ENCODE measurements at regions not wholly inside any gene's neighbourhood (a gene's known extent, or its start where the extent isn't known, plus 50 kb on each side); places are given as distances from the start of the nearest gene placed in this dataset.

DNA sequence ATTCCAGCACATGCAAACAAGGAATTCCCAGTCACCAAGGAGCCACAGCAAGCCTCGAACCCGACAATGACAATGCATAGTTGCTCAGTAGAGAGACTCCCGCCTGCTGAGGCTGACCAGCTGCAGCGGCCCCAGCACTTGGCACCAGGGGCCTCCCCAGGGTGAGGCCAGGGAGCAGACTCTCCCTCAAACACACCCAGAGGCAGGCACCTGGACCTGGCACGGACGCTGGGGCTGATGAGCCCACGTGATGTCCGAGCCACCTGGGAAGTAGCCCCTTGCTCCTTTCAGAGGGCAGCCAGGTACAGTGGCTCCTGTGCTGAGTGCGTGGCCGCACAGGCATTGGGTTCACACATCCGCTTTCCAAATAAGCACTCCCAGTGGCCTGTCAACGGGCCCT lies 315.9 kb upstream of the TGFBR2 start:
- Histone ChIP-seq H3K4me1 (ENCODE audit: control insufficient read depth, low read depth, low read length) (peaks cover 9% of the 10 kb centered on the region), H3K27ac (ENCODE audit: low read length) (no peak overlapping the region), H3K27me3 (ENCODE audit: control insufficient read depth, insufficient read depth, low read length) (no peaks in the 10 kb centered on the region), H3K9me3 (ENCODE audit: control insufficient read depth, low read depth, low read length) (no peaks in the 10 kb centered on the region), H3K4me3 (ENCODE audit: low read length) (no peak overlapping the region), H3K36me3 (ENCODE audit: control insufficient read depth, low read depth, low read length) (no peaks in the 10 kb centered on the region), H3K9ac (ENCODE audit: low read length) (no peak overlapping the region)

DNA sequence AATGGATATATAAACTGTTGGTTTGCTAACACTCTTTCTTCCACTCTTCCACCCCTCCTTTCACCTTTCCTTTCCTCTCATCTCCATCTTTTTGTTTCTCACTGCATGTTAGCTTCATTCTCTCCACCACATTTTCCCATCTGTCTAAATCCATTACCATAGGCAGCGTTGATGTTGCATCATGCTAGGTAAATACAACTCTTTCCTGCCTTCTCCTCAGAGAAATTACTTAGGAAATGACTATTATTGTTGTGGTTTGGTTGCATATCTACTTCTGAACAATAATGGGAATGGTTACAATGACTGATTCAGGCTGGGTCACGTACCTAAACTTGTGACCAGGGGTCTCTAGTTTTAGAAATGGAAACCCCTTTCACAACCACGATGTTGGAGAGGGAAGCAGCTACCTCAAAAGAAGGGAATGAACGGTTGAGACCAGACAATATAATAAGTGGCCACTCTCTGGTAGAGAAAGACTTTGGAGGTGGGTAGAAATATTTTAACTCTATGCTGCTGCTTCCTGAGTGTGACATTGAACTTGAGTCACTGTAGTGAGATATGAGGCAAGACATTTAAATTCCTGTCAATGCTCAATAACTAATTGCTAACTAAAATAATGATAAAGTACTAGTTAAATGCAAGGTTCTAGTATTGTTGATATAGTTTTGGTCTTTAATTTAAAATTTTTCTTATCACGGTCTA lies 314.1 kb upstream of the TGFBR2 start:
- Histone ChIP-seq H3K27ac (ENCODE audit: low read length) (no peak overlapping the region), H3K4me1 (ENCODE audit: control insufficient read depth, low read depth, low read length) (peaks cover 12% of the 10 kb centered on the region), H3K9me3 (ENCODE audit: control insufficient read depth, low read depth, low read length) (no peaks in the 10 kb centered on the region), H3K27me3 (ENCODE audit: control insufficient read depth, insufficient read depth, low read length) (no peaks in the 10 kb centered on the region), H3K4me3 (ENCODE audit: low read length) (no peak overlapping the region), H3K9ac (ENCODE audit: low read length) (no peak overlapping the region), H3K36me3 (ENCODE audit: control insufficient read depth, low read depth, low read length) (no peaks in the 10 kb centered on the region)

DNA sequence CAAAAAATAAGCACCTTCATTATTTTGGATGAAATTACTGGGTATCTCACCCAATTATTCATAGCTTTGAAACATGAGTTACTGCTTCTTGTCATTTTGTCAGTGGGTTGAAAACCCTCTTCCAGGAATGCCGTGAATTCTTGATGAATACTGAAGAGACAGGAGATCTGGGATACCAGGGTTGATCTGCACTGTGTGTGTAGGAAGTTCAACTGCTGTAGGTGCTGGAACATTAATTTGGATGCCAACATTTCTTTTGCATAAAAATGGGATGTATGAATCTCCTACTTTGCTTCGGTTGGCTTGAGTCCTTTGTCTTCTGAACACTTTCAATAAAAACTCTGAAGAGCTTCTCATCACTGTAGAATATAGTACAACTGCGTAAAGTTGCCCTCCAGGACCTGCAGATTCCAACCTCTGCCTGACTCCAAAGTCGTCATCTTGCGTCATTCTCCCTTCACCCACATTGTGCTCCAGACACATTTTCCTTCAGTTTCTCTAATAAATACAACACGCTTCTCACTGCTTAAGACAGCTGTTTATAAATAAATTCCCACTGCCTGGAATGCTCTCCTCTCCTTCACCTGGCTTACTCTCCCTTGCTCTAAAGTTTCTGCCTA lies 312.7 kb upstream of the TGFBR2 start:
- H3K4me1 ChIP-seq (ENCODE audit: control insufficient read depth, low read depth, low read length) = peaks cover 12% of the 10 kb centered on the region
- H3K27ac ChIP-seq (ENCODE audit: low read length) = no peak overlapping the region
- H3K4me3 ChIP-seq (ENCODE audit: low read length) = no peak overlapping the region
- no peaks in the 10 kb centered on the region for H3K36me3 ChIP-seq (ENCODE audit: control insufficient read depth, low read depth, low read length)
- H3K27me3 ChIP-seq (ENCODE audit: control insufficient read depth, insufficient read depth, low read length) = no peaks in the 10 kb centered on the region
- no peak overlapping the region for H3K9ac ChIP-seq (ENCODE audit: low read length)
- H3K9me3 ChIP-seq (ENCODE audit: control insufficient read depth, low read depth, low read length) = no peaks in the 10 kb centered on the region

DNA sequence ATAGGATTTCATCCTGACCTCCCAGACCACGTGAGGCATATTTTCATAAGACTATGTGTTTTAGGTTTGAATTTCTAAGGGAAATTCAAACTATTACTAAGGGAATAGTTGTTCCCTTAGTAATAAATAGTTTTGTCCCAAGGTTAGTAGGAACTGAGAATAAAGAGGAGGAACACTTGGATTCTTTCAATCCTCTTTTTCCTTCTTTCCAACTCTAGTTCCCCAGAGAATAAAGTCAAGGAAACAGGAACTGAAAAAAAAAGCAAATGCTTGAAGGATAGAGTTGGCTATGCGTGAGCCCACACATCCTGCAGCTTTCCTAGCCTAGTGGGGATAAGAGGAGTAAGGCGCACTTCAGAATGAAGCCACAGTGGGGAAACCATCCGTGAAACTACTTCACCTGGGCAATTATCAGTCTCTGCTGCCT lies 312.1 kb upstream of the TGFBR2 start:
- Histone ChIP-seq H3K9ac (ENCODE audit: low read length) (no peak overlapping the region), H3K4me1 (ENCODE audit: control insufficient read depth, low read depth, low read length) (peaks cover 9% of the 10 kb centered on the region), H3K36me3 (ENCODE audit: control insufficient read depth, low read depth, low read length) (no peaks in the 10 kb centered on the region), H3K27me3 (ENCODE audit: control insufficient read depth, insufficient read depth, low read length) (no peaks in the 10 kb centered on the region), H3K4me3 (ENCODE audit: low read length) (no peak overlapping the region), H3K9me3 (ENCODE audit: control insufficient read depth, low read depth, low read length) (no peaks in the 10 kb centered on the region), H3K27ac (ENCODE audit: low read length) (no peak overlapping the region)

DNA sequence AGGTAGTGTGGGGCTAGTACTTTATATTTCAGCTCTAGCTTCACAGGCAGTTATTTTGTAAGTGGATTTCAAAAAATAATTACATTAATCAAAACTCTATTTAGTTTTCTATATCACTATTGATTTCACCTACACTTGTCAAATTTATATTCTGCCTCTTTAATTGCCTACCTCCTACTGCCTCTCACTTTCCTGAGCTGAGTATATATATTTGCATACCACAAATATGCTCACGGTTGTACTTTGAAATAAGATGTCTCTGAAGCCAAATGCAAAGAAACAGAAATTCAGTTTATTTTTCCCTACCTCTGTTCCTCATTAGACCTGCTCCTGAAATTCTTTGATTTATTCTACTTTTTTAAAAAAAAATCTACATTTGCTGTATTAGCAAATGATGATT lies 309.3 kb upstream of the TGFBR2 start:
- Histone ChIP-seq H3K4me3 (ENCODE audit: low read length) (no peak overlapping the region), H3K9me3 (ENCODE audit: control insufficient read depth, low read depth, low read length) (no peaks in the 10 kb centered on the region), H3K27me3 (ENCODE audit: control insufficient read depth, insufficient read depth, low read length) (no peaks in the 10 kb centered on the region), H3K36me3 (ENCODE audit: control insufficient read depth, low read depth, low read length) (no peaks in the 10 kb centered on the region), H3K9ac (ENCODE audit: low read length) (no peak overlapping the region), H3K4me1 (ENCODE audit: control insufficient read depth, low read depth, low read length) (peaks cover 8% of the 10 kb centered on the region), H3K27ac (ENCODE audit: low read length) (no peak overlapping the region)

DNA sequence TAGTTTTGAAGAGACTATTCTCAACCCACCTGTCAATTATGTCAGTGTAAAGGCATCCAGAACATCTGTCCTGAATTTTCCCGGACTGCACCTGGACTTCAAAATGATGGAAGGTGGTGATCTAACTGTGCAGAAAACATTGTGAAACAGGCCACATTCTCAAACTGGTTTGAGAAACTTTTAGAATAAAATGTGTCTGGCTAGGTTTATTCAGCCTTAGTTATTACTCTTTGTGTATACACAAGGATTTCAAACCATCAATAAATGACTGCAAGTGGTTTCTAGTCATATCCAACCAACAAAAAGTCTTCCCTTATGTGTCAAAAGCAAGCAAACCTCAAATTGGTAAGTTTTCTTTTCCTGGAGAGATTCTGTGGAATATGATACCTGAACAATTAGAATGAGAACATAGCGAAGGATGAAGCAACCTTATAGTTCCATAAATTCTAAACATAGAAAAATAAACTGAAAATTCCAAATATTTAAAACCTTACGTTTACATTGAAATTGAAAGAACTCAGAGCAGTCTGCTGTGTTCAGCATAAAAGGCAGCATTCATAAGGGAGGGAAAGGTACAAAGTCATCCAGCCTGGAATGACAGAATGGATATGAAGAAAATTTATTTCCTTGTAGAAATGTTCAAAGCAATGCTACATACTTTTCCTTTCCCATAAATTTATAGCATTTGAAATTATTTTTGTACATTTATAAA lies 306.6 kb upstream of the TGFBR2 start:
- no peak overlapping the region for H3K4me3 ChIP-seq (ENCODE audit: low read length)
- H3K9ac ChIP-seq (ENCODE audit: low read length) = no peak overlapping the region
- H3K4me1 ChIP-seq (ENCODE audit: control insufficient read depth, low read depth, low read length) = peaks cover 6% of the 10 kb centered on the region
- H3K9me3 ChIP-seq (ENCODE audit: control insufficient read depth, low read depth, low read length) = no peaks in the 10 kb centered on the region
- no peaks in the 10 kb centered on the region for H3K27me3 ChIP-seq (ENCODE audit: control insufficient read depth, insufficient read depth, low read length)
- H3K27ac ChIP-seq (ENCODE audit: low read length) = no peak overlapping the region
- H3K36me3 ChIP-seq (ENCODE audit: control insufficient read depth, low read depth, low read length) = no peaks in the 10 kb centered on the region

DNA sequence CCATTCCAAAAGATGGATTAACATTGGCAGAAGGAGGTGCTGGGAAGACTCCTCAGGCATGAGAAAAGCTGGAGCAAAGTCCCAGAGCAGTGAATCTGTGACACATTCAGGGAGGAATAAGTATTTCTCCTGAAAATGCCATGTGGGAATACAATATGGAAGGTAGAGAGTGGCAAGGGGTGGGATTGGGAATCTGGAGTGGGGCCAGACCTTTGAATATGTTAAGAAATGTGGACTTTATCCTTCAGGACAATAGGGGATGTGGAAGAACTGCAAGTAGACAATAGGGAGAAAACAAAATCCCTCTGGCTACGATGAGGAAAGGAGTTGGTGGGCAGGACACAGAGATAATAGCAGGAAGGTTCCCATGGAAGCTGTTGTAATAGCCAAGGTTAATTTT lies 305.6 kb upstream of the TGFBR2 start:
- no peak overlapping the region for H3K4me3 ChIP-seq (ENCODE audit: low read length)
- H3K4me1 ChIP-seq (ENCODE audit: control insufficient read depth, low read depth, low read length) = peaks cover under 1% of the 10 kb centered on the region
- H3K36me3 ChIP-seq (ENCODE audit: control insufficient read depth, low read depth, low read length) = no peaks in the 10 kb centered on the region
- no peak overlapping the region for H3K27ac ChIP-seq (ENCODE audit: low read length)
- no peaks in the 10 kb centered on the region for H3K9me3 ChIP-seq (ENCODE audit: control insufficient read depth, low read depth, low read length)
- no peaks in the 10 kb centered on the region for H3K27me3 ChIP-seq (ENCODE audit: control insufficient read depth, insufficient read depth, low read length)
- H3K9ac ChIP-seq (ENCODE audit: low read length) = no peak overlapping the region

DNA sequence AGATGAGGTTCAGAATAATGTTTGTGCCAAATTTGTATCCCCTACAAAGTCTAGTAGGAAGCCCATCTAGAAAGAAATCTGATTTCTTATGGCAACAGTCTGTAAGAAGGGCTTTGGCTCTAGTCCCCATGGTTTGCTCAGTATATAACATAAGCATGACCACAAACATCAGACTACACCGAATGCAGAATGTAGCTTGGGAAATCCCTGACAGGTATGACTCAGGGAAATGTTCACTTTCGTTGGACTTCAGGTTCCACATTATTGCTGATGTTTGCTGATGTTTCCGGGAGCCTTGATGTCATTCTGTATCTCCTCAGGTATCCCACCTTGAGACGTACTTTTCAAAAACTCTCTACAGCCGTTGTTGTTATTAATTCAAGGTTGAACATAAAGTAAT lies 304.4 kb upstream of the TGFBR2 start:
- Histone ChIP-seq H3K4me1 (ENCODE audit: control insufficient read depth, low read depth, low read length) (no peaks in the 10 kb centered on the region), H3K9me3 (ENCODE audit: control insufficient read depth, low read depth, low read length) (no peaks in the 10 kb centered on the region), H3K27me3 (ENCODE audit: control insufficient read depth, insufficient read depth, low read length) (no peaks in the 10 kb centered on the region), H3K9ac (ENCODE audit: low read length) (no peak overlapping the region), H3K4me3 (ENCODE audit: low read length) (no peak overlapping the region), H3K27ac (ENCODE audit: low read length) (no peak overlapping the region), H3K36me3 (ENCODE audit: control insufficient read depth, low read depth, low read length) (no peaks in the 10 kb centered on the region)

DNA sequence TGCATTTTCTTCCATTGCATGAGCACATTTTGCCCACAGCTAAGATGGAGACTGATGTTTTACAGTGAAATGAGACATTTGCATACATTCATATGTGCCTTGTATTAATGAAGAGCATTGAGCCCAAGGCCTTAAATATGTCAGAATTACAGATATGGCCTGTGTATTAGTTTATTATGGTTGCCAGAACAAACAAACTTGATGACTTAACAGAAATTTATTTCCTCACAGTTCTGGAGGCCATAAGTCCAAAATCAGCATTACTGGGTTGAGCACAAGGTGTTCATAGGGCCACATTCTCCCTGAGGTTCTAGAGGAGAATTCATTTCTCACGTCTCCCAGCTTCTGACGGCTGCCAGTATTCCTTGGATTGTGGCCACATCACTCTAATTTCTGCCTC lies 302.6 kb upstream of the TGFBR2 start:
- Histone ChIP-seq H3K4me1 (ENCODE audit: control insufficient read depth, low read depth, low read length) (no peaks in the 10 kb centered on the region), H3K36me3 (ENCODE audit: control insufficient read depth, low read depth, low read length) (no peaks in the 10 kb centered on the region), H3K27ac (ENCODE audit: low read length) (no peak overlapping the region), H3K4me3 (ENCODE audit: low read length) (no peak overlapping the region), H3K9me3 (ENCODE audit: control insufficient read depth, low read depth, low read length) (no peaks in the 10 kb centered on the region), H3K9ac (ENCODE audit: low read length) (no peak overlapping the region), H3K27me3 (ENCODE audit: control insufficient read depth, insufficient read depth, low read length) (no peaks in the 10 kb centered on the region)

DNA sequence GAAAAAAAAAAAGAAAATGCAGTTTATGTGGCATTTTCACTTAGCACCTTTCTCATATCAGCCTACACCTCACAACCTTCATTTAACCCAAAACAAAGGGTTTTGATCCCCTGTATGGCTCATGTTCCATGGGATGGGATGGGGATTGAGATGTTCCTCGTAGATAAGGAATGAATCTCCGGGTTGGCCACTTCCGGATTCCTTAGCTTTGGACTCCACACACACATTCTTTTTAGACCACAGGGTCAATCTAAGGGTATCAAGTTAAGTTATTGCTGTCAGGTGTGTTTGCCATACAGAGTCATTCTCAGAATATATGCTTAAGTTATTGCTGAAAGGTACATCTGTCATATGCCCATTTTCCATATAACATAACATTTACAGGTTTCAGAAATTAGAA lies 301.4 kb upstream of the TGFBR2 start:
- Histone ChIP-seq H3K4me1 (ENCODE audit: control insufficient read depth, low read depth, low read length) (no peaks in the 10 kb centered on the region), H3K27me3 (ENCODE audit: control insufficient read depth, insufficient read depth, low read length) (no peaks in the 10 kb centered on the region), H3K27ac (ENCODE audit: low read length) (no peak overlapping the region), H3K36me3 (ENCODE audit: control insufficient read depth, low read depth, low read length) (no peaks in the 10 kb centered on the region), H3K4me3 (ENCODE audit: low read length) (no peak overlapping the region), H3K9ac (ENCODE audit: low read length) (no peak overlapping the region), H3K9me3 (ENCODE audit: control insufficient read depth, low read depth, low read length) (no peaks in the 10 kb centered on the region)

DNA sequence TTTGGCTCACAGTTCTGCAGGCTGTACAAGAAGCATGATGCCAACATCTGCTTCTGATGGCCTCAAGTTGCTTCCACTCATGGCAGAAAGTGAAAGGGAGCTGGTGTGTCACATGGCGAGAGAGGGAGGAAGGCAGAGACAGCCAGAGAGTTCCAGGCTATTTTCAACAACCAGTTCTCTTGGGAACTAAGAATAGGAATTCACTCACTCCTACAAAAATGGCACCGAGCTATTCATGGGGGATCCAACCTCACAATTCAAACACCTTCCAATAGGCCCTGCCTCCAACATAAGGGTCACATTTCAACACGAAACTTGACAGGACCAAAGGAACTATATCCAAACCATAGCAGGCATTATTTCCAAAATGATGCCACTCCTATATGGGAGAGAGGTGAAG lies 299.5 kb upstream of the TGFBR2 start:
- no peaks in the 10 kb centered on the region for H3K9me3 ChIP-seq (ENCODE audit: control insufficient read depth, low read depth, low read length)
- H3K4me1 ChIP-seq (ENCODE audit: control insufficient read depth, low read depth, low read length) = no peaks in the 10 kb centered on the region
- H3K4me3 ChIP-seq (ENCODE audit: low read length) = no peak overlapping the region
- H3K27ac ChIP-seq (ENCODE audit: low read length) = no peak overlapping the region
- H3K9ac ChIP-seq (ENCODE audit: low read length) = no peak overlapping the region
- H3K27me3 ChIP-seq (ENCODE audit: control insufficient read depth, insufficient read depth, low read length) = no peaks in the 10 kb centered on the region
- H3K36me3 ChIP-seq (ENCODE audit: control insufficient read depth, low read depth, low read length) = no peaks in the 10 kb centered on the region

Measured in iPS-18a (cell line).